GM23338 (cell line): ENCODE measurements at regions not wholly inside any gene's neighbourhood (a gene's known extent, or its start where the extent isn't known, plus 50 kb on each side); places are given as distances from the start of the nearest gene placed in this dataset.

Source experiments
- ATAC-seq: fragments of 200-7000 bp; cut with Tn5 transposase; 3 replicates; pipeline ENCODE4 v1.9.1; 2020
- DNase-seq: peaks from one replicate; pipeline ENCODE4 v3.0.0-alpha.2; 2015; ENCODE audit warnings: low spot score
- H2AFZ ChIP-seq: fragments of 200-600 bp; sonication (generic); 2 replicates; pipeline ENCODE4 v1.8.0; 2016; ENCODE audit warnings: antibody characterized with exemption, mild to moderate bottlenecking, moderate library complexity
- H3F3A ChIP-seq: fragments of 200-600 bp; sonication (generic); replicated peaks from 2 replicates; pipeline ENCODE4 v1.8.0; 2017; ENCODE audit warnings: antibody characterized with exemption, mixed run types, low read depth
- H3K27ac ChIP-seq: fragments of 200-600 bp; sonication (generic); 2 replicates; pipeline ENCODE4 v1.6.1; 2016; ENCODE audit warnings: low read depth
- H3K27me3 ChIP-seq: fragments of 200-600 bp; sonication (generic); 2 replicates; pipeline ENCODE4 v1.8.0; 2016; ENCODE audit warnings: mild to moderate bottlenecking, mixed run types, moderate library complexity; ENCODE audit not compliant: insufficient read depth
- H3K36me3 ChIP-seq: fragments of 200-600 bp; sonication (generic); 2 replicates; pipeline ENCODE4 v1.8.0; 2016; ENCODE audit warnings: mild to moderate bottlenecking; ENCODE audit not compliant: insufficient read depth
- H3K4me1 ChIP-seq: fragments of 200-600 bp; sonication (generic); 2 replicates; pipeline ENCODE4 v1.8.0; 2016; ENCODE audit warnings: mild to moderate bottlenecking, moderate library complexity; ENCODE audit not compliant: insufficient read depth
- H3K4me2 ChIP-seq: fragments of 200-600 bp; sonication (generic); 2 replicates; pipeline ENCODE4 v1.7.1; 2017; ENCODE audit warnings: mixed run types
- H3K4me3 ChIP-seq: fragments of 200-600 bp; sonication (generic); 2 replicates; pipeline ENCODE4 v1.6.1; 2016; ENCODE audit warnings: mixed run types
- H3K79me2 ChIP-seq: fragments of 200-600 bp; sonication (generic); replicated peaks from 2 replicates; pipeline ENCODE4 v1.8.0; 2017; ENCODE audit warnings: mild to moderate bottlenecking; ENCODE audit not compliant: insufficient read depth
- H3K9me2 ChIP-seq: fragments of 200-600 bp; sonication (generic); 2 replicates; pipeline ENCODE4 v1.8.0; 2017; ENCODE audit not compliant: insufficient read depth
- H4K20me1 ChIP-seq: fragments of 200-600 bp; sonication (generic); replicated peaks from 2 replicates; pipeline ENCODE4 v1.8.0; 2017; ENCODE audit warnings: mild to moderate bottlenecking; ENCODE audit not compliant: insufficient read depth
- H3K27ac Mint-ChIP-seq: 2 replicates; pipeline ENCODE4 v1.8.0; 2020; ENCODE audit warnings: inconsistent platforms, mild to moderate bottlenecking, moderate library complexity, mixed read lengths
- H3K27me3 Mint-ChIP-seq: 3 replicates; pipeline ENCODE4 v1.8.0; 2022; ENCODE audit warnings: low read depth, mild to moderate bottlenecking, moderate library complexity, mixed read lengths, inconsistent platforms; ENCODE audit not compliant: insufficient read depth, poor library complexity
- H3K36me3 Mint-ChIP-seq: 3 replicates; pipeline ENCODE4 v1.8.0; 2021; ENCODE audit warnings: low read depth, mild to moderate bottlenecking, inconsistent platforms, moderate library complexity, mixed read lengths
- H3K4me1 Mint-ChIP-seq: 3 replicates; pipeline ENCODE4 v1.8.0; 2020; ENCODE audit warnings: mild to moderate bottlenecking, inconsistent platforms, mixed read lengths
- H3K4me3 Mint-ChIP-seq: 3 replicates; pipeline ENCODE4 v1.8.0; 2021; ENCODE audit warnings: moderate library complexity, mild to moderate bottlenecking, inconsistent platforms, mixed read lengths
- H3K9me3 Mint-ChIP-seq: 3 replicates; pipeline ENCODE4 v1.8.0; 2020; ENCODE audit warnings: moderate library complexity, mild to moderate bottlenecking, inconsistent platforms, mixed read lengths
- CREB1 ChIP-seq: fragments of 250-450 bp; sonication (Bioruptor Pico); IDR thresholded peaks from 2 replicates; pipeline ENCODE4 v1.5.0; 2020; ENCODE audit warnings: low read depth, mild to moderate bottlenecking, moderate library complexity
- CTCF ChIP-seq, 2 experiments: fragments of 200-600 bp in 1 of 2; sonication (generic) in 1 of 2; conservative IDR thresholded peaks; 2 replicates each; pipeline versions ENCODE4 v1.5.1 to v1.6.1; 2016 to 2017; ENCODE audit warnings: antibody characterized with exemption in 2 of 2, low read depth in 2 of 2, mild to moderate bottlenecking in 2 of 2, moderate library complexity in 1 of 2
- ETS1 ChIP-seq: IDR thresholded peaks from 2 replicates; pipeline ENCODE4 v1.6.1; 2016; ENCODE audit warnings: antibody characterized with exemption
- EZH2 ChIP-seq: fragments of 200-600 bp; sonication (generic); IDR thresholded peaks from one replicate; pipeline ENCODE4 v1.8.0; 2017; ENCODE audit warnings: antibody characterized with exemption, mild to moderate bottlenecking, low read depth; ENCODE audit not compliant: unreplicated experiment
- EZH2phosphoT487 ChIP-seq: fragments of 200-600 bp; sonication (generic); IDR thresholded peaks from one replicate; pipeline ENCODE4 v1.8.1; 2018; ENCODE audit warnings: antibody characterized with exemption; ENCODE audit not compliant: unreplicated experiment
- JUNB ChIP-seq: IDR thresholded peaks from one replicate; pipeline ENCODE4 v1.6.1; 2016; ENCODE audit warnings: antibody characterized with exemption; ENCODE audit not compliant: unreplicated experiment
- NANOG ChIP-seq: IDR thresholded peaks from 2 replicates; pipeline ENCODE4 v1.6.1; 2016; ENCODE audit warnings: antibody characterized with exemption, borderline replicate concordance
- REST ChIP-seq: IDR thresholded peaks from one replicate; pipeline ENCODE4 v1.6.1; 2018; ENCODE audit warnings: antibody characterized with exemption; ENCODE audit not compliant: unreplicated experiment
- ZNF114 ChIP-seq: fragments of 250-450 bp; sonication (Bioruptor Pico); IDR thresholded peaks from 2 replicates; pipeline ENCODE4 v1.5.0; 2020; ENCODE audit warnings: mild to moderate bottlenecking, moderate library complexity
- ZNF331 ChIP-seq: fragments of 250-450 bp; sonication (Bioruptor Pico); IDR thresholded peaks from 2 replicates; pipeline ENCODE4 v1.5.0; 2020; ENCODE audit warnings: low read depth, mild to moderate bottlenecking, moderate library complexity

GRCh38 chr10:6336016-6336415 lies 133.3 kb downstream of the PFKFB3 start (continued):
- TF ChIP-seq CTCF (conservative IDR thresholded peaks at IDR 0.05; ENCODE audit: low read depth in 2 of 2) = no peak

- H3K27me3 ChIP-seq = no peaks in the 10 kb centered on the region
- H3K9me2 ChIP-seq = no peaks in the 10 kb centered on the region
- no peaks in the 10 kb centered on the region for H4K20me1 ChIP-seq
- H3K4me2 ChIP-seq = no peak overlapping the region
- no peak overlapping the region for H3K4me3 Mint-ChIP-seq
- no peak overlapping the region for H3K27ac Mint-ChIP-seq
- H3K36me3 Mint-ChIP-seq = peaks cover 10% of the 10 kb centered on the region
- H3F3A ChIP-seq = no peaks in the 10 kb centered on the region
- H3K36me3 ChIP-seq = no peaks in the 10 kb centered on the region
- H3K4me1 Mint-ChIP-seq = peaks cover 5% of the 10 kb centered on the region; the same call in 2 of the 3 replicates
- H3K27ac ChIP-seq = no peak overlapping the region
- H3K4me3 ChIP-seq = no peak overlapping the region
- peaks cover 17% of the 10 kb centered on the region for H3K9me3 Mint-ChIP-seq
- no peak overlapping the region for H2AFZ ChIP-seq
- DNase-seq (no peak), ATAC-seq (no peak)
- peaks cover 5% of the 10 kb centered on the region for H3K27me3 Mint-ChIP-seq
- no peaks in the 10 kb centered on the region for H3K4me1 ChIP-seq
- no peaks in the 10 kb centered on the region for H3K79me2 ChIP-seq
- TF ChIP-seq CREB1 (CRISPR knock-in tag) (no peak), CTCF (conservative IDR thresholded peaks at IDR 0.05; ENCODE audit: low read depth in 2 of 2) (no peak), EZH2phosphoT487 (no peak), ZNF114 (CRISPR knock-in tag) (no peak), NANOG (no peak), EZH2 (no peak), ETS1 (no peak), REST (no peak), JUNB (no peak), ZNF331 (no peak)
Observed at GRCh38 chr10:6337382-6337781, 134.7 kb downstream of the PFKFB3 start.
